SK-N-SH treated with all-trans-retinoic acid at 6 μM for 48 hours (cell line): ENCODE measurements at regions not wholly inside any gene's neighbourhood (a gene's known extent, or its start where the extent isn't known, plus 50 kb on each side); places are given as distances from the start of the nearest gene placed in this dataset.

ENCODE experiments used
- ATAC-seq: fragments of 200-7000 bp; cut with Tn5 transposase; 3 replicates; pipeline ENCODE4 v1.9.1; 2020; ENCODE audit warnings: mild to moderate bottlenecking, moderate library complexity
- ARNTL ChIP-seq: fragments of 450-650 bp; formaldehyde crosslinking; IDR thresholded peaks from 2 replicates; pipeline ENCODE4 v1.5.0; 2020; ENCODE audit warnings: low read depth, mild to moderate bottlenecking, moderate library complexity, borderline replicate concordance
- BACH2 ChIP-seq: fragments of 250-450 bp; sonication (Bioruptor Pico); IDR thresholded peaks from 2 replicates; pipeline ENCODE4 v1.9.0; 2021; ENCODE audit warnings: mild to moderate bottlenecking, borderline replicate concordance
- CSDC2 ChIP-seq: fragments of 250-450 bp; sonication (Bioruptor Pico); IDR thresholded peaks from 2 replicates; pipeline ENCODE4 v1.5.0; 2020; ENCODE audit warnings: mild to moderate bottlenecking, moderate library complexity
- ESRRG ChIP-seq: fragments of 250-450 bp; sonication (Bioruptor Pico); IDR thresholded peaks from 2 replicates; pipeline ENCODE4 v1.6.1; 2021; ENCODE audit warnings: mild to moderate bottlenecking
- GLIS3 ChIP-seq: fragments of 250-450 bp; sonication (Bioruptor Pico); IDR thresholded peaks from 2 replicates; pipeline ENCODE4 v1.5.0; 2020; ENCODE audit warnings: mild to moderate bottlenecking, moderate library complexity
- ISL1 ChIP-seq: fragments of 250-450 bp; sonication (Bioruptor Pico); IDR thresholded peaks from 2 replicates; pipeline ENCODE4 v2.1.2; 2022; ENCODE audit warnings: mild to moderate bottlenecking, moderate library complexity
- OSR1 ChIP-seq: fragments of 250-450 bp; sonication (Bioruptor Pico); IDR thresholded peaks from 2 replicates; pipeline ENCODE4 v1.8.0; 2022; ENCODE audit warnings: moderate library complexity, mild to moderate bottlenecking, inconsistent platforms
- PPARA ChIP-seq: fragments of 250-450 bp; sonication (Bioruptor Pico); IDR thresholded peaks from 2 replicates; pipeline ENCODE4 v1.5.0; 2020; ENCODE audit warnings: mild to moderate bottlenecking, borderline replicate concordance
- RARB ChIP-seq: fragments of 250-450 bp; sonication (Bioruptor Pico); IDR thresholded peaks from 2 replicates; pipeline ENCODE4 v1.8.0; 2021; ENCODE audit warnings: mild to moderate bottlenecking, moderate library complexity
- SNAI2 ChIP-seq: fragments of 250-450 bp; sonication (Bioruptor Pico); IDR thresholded peaks from 2 replicates; pipeline ENCODE4 v1.5.0; 2020; ENCODE audit warnings: mild to moderate bottlenecking, moderate library complexity
- TCF4 ChIP-seq: fragments of 250-450 bp; sonication (Bioruptor Pico); IDR thresholded peaks from 2 replicates; pipeline ENCODE4 v1.8.0; 2021; ENCODE audit warnings: mild to moderate bottlenecking, moderate library complexity, borderline replicate concordance
- TOX ChIP-seq: fragments of 250-450 bp; sonication (Bioruptor Pico); IDR thresholded peaks from 2 replicates; pipeline ENCODE4 v1.8.0; 2021; ENCODE audit warnings: mild to moderate bottlenecking, moderate library complexity, borderline replicate concordance
- ZC3H10 ChIP-seq: fragments of 250-450 bp; sonication (Bioruptor Pico); IDR thresholded peaks from 2 replicates; pipeline ENCODE4 v1.5.1; 2021; ENCODE audit warnings: mild to moderate bottlenecking, moderate library complexity
- ZFP3 ChIP-seq: fragments of 250-450 bp; sonication (Bioruptor Pico); IDR thresholded peaks from 2 replicates; pipeline ENCODE4 v1.5.0; 2020; ENCODE audit warnings: mild to moderate bottlenecking, moderate library complexity
- ZFP30 ChIP-seq: fragments of 450-650 bp; formaldehyde crosslinking; IDR thresholded peaks from 2 replicates; pipeline ENCODE4 v1.5.0; 2022; ENCODE audit warnings: mild to moderate bottlenecking, moderate library complexity
- ZNF565 ChIP-seq: fragments of 450-650 bp; formaldehyde crosslinking; conservative IDR thresholded peaks from 2 replicates; pipeline ENCODE4 v1.5.0; 2020; ENCODE audit warnings: low read depth, mild to moderate bottlenecking, moderate library complexity
- ZNF70 ChIP-seq: fragments of 450-650 bp; formaldehyde crosslinking; IDR thresholded peaks from 2 replicates; pipeline ENCODE4 v1.5.0; 2020; ENCODE audit warnings: mild to moderate bottlenecking, moderate library complexity
- TF ChIP-seq, protein P1 (sequence below): fragments of 250-450 bp; sonication (Bioruptor Pico); IDR thresholded peaks from 2 replicates; pipeline ENCODE4 v1.8.0; 2021; ENCODE audit warnings: low read depth, mild to moderate bottlenecking, moderate library complexity, borderline replicate concordance
- TF ChIP-seq, protein P2 (sequence below): fragments of 250-450 bp; sonication (Bioruptor Pico); IDR thresholded peaks from 2 replicates; pipeline ENCODE4 v1.5.1; 2021; ENCODE audit warnings: mild to moderate bottlenecking, moderate library complexity
- TF ChIP-seq, protein P3 (sequence below): fragments of 250-450 bp; sonication (Bioruptor Pico); IDR thresholded peaks from 2 replicates; pipeline ENCODE4 v1.8.0; 2020; ENCODE audit warnings: mild to moderate bottlenecking, moderate library complexity, borderline replicate concordance
- TF ChIP-seq, protein P4 (sequence below): fragments of 250-450 bp; sonication (Bioruptor Pico); IDR thresholded peaks from 2 replicates; pipeline ENCODE4 v1.5.0; 2020; ENCODE audit warnings: mild to moderate bottlenecking, moderate library complexity
- TF ChIP-seq, protein P5 (sequence below): fragments of 250-450 bp; sonication (Bioruptor Pico); IDR thresholded peaks from 2 replicates; pipeline ENCODE4 v1.5.1; 2020; ENCODE audit warnings: low read depth, mild to moderate bottlenecking, moderate library complexity

DNA sequence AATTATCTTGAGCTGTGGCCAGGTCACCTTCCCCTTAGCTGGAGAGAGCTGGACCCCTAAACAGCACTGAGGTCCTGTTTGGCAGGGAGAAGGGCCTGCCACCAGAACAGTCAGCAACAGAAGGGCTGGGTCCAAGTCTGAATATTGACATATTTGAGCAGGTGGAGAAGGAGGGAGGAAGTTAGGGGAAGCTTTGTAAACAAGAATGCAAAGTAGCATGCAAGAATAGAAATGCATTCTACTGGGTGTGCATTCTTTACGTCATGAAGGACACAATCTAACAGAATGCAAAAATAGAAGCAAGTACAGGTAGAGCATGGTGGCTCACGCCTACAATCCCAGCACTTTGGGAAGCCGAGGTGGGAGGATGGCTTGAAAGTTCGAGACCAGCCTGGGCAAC, 100.5 kb downstream of the QRSL1 start:
- TF ChIP-seq, protein P1, sequence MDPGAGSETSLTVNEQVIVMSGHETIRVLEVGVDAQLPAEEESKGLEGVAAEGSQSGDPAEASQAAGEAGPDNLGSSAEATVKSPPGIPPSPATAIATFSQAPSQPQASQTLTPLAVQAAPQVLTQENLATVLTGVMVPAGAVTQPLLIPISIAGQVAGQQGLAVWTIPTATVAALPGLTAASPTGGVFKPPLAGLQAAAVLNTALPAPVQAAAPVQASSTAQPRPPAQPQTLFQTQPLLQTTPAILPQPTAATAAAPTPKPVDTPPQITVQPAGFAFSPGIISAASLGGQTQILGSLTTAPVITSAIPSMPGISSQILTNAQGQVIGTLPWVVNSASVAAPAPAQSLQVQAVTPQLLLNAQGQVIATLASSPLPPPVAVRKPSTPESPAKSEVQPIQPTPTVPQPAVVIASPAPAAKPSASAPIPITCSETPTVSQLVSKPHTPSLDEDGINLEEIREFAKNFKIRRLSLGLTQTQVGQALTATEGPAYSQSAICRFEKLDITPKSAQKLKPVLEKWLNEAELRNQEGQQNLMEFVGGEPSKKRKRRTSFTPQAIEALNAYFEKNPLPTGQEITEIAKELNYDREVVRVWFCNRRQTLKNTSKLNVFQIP (CRISPR knock-in tag), result no peak
- TF ChIP-seq OSR1 (no peak), TOX (CRISPR knock-in tag) (no peak), PPARA (CRISPR knock-in tag) (no peak), ZFP30 (CRISPR knock-in tag) (no peak), ESRRG (CRISPR knock-in tag) (no peak), SNAI2 (CRISPR knock-in tag) (no peak), TCF4 (no peak), GLIS3 (CRISPR knock-in tag) (no peak), CSDC2 (CRISPR knock-in tag) (no peak), ZNF70 (no peak), ARNTL (CRISPR knock-in tag) (no peak), BACH2 (no peak), ISL1 (no peak)
- TF ChIP-seq, protein P2, sequence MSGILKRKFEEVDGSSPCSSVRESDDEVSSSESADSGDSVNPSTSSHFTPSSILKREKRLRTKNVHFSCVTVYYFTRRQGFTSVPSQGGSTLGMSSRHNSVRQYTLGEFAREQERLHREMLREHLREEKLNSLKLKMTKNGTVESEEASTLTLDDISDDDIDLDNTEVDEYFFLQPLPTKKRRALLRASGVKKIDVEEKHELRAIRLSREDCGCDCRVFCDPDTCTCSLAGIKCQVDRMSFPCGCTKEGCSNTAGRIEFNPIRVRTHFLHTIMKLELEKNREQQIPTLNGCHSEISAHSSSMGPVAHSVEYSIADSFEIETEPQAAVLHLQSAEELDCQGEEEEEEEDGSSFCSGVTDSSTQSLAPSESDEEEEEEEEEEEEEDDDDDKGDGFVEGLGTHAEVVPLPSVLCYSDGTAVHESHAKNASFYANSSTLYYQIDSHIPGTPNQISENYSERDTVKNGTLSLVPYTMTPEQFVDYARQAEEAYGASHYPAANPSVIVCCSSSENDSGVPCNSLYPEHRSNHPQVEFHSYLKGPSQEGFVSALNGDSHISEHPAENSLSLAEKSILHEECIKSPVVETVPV (CRISPR knock-in tag), result no peak
- TF ChIP-seq, protein P3, sequence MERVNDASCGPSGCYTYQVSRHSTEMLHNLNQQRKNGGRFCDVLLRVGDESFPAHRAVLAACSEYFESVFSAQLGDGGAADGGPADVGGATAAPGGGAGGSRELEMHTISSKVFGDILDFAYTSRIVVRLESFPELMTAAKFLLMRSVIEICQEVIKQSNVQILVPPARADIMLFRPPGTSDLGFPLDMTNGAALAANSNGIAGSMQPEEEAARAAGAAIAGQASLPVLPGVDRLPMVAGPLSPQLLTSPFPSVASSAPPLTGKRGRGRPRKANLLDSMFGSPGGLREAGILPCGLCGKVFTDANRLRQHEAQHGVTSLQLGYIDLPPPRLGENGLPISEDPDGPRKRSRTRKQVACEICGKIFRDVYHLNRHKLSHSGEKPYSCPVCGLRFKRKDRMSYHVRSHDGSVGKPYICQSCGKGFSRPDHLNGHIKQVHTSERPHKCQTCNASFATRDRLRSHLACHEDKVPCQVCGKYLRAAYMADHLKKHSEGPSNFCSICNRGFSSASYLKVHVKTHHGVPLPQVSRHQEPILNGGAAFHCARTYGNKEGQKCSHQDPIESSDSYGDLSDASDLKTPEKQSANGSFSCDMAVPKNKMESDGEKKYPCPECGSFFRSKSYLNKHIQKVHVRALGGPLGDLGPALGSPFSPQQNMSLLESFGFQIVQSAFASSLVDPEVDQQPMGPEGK (CRISPR knock-in tag), result no peak
- TF ChIP-seq, protein P4, sequence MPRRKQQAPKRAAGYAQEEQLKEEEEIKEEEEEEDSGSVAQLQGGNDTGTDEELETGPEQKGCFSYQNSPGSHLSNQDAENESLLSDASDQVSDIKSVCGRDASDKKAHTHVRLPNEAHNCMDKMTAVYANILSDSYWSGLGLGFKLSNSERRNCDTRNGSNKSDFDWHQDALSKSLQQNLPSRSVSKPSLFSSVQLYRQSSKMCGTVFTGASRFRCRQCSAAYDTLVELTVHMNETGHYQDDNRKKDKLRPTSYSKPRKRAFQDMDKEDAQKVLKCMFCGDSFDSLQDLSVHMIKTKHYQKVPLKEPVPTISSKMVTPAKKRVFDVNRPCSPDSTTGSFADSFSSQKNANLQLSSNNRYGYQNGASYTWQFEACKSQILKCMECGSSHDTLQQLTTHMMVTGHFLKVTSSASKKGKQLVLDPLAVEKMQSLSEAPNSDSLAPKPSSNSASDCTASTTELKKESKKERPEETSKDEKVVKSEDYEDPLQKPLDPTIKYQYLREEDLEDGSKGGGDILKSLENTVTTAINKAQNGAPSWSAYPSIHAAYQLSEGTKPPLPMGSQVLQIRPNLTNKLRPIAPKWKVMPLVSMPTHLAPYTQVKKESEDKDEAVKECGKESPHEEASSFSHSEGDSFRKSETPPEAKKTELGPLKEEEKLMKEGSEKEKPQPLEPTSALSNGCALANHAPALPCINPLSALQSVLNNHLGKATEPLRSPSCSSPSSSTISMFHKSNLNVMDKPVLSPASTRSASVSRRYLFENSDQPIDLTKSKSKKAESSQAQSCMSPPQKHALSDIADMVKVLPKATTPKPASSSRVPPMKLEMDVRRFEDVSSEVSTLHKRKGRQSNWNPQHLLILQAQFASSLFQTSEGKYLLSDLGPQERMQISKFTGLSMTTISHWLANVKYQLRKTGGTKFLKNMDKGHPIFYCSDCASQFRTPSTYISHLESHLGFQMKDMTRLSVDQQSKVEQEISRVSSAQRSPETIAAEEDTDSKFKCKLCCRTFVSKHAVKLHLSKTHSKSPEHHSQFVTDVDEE (CRISPR knock-in tag), result no peak
- TF ChIP-seq, protein P5, sequence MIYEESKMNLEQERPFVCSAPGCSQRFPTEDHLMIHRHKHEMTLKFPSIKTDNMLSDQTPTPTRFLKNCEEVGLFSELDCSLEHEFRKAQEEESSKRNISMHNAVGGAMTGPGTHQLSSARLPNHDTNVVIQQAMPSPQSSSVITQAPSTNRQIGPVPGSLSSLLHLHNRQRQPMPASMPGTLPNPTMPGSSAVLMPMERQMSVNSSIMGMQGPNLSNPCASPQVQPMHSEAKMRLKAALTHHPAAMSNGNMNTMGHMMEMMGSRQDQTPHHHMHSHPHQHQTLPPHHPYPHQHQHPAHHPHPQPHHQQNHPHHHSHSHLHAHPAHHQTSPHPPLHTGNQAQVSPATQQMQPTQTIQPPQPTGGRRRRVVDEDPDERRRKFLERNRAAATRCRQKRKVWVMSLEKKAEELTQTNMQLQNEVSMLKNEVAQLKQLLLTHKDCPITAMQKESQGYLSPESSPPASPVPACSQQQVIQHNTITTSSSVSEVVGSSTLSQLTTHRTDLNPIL (CRISPR knock-in tag), result no peak
- ATAC-seq, result no peak

DNA sequence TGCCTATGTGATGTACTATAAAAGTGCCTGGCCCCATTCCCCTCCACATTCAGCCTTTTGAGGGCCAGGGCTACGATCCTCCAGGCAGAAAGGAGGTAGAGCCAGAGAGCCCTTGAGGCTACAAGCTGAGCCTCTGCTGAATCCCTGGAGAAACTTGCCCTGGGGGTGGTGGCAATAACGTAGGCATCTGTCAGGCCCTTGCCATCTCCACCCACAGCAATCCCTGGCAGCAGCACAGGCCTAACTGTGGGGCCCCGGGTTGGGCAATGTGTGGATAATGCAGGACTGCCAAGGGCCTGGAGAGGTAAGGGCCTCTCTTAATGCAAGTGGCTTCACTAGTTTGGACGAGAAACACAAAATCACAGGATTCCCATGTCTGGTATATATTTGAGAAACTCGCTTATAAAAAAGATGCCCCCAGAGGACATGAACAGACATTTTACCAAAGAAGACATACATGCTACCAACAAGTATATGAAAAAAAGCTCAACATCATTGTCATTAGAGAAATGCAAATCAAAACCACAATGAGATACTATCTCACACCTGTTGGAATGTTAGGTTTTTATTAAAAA, 99.0 kb downstream of the QRSL1 start:
- ATAC-seq, result no peak
- TF ChIP-seq, protein P5 (CRISPR knock-in tag), result no peak
- TF ChIP-seq TCF4, result no peak
- TF ChIP-seq ZNF565 (CRISPR knock-in tag), result no peak
- TF ChIP-seq ARNTL (CRISPR knock-in tag), result no peak
- TF ChIP-seq ZFP30 (CRISPR knock-in tag), result no peak
- TF ChIP-seq SNAI2 (CRISPR knock-in tag), result no peak
- TF ChIP-seq GLIS3 (CRISPR knock-in tag), result no peak
- no peak for TF ChIP-seq ZC3H10 (CRISPR knock-in tag)
- no peak for TF ChIP-seq TOX (CRISPR knock-in tag)
- no peak for TF ChIP-seq ZFP3 (CRISPR knock-in tag)
- no peak for TF ChIP-seq ISL1
- TF ChIP-seq CSDC2 (CRISPR knock-in tag), result no peak
- TF ChIP-seq RARB (CRISPR knock-in tag), result no peak
- no peak for TF ChIP-seq BACH2
- TF ChIP-seq, protein P2 (CRISPR knock-in tag), result no peak
- TF ChIP-seq, protein P4 (CRISPR knock-in tag), result no peak
